ENCODE measurements at regions not wholly inside any gene's neighbourhood (a gene's known extent, or its start where the extent isn't known, plus 50 kb on each side); places are given as distances from the start of the nearest gene placed in this dataset.
"Not testable (repeated sequence)": the region's sequence is repeated elsewhere in the genome, so short reads cannot be mapped to it uniquely, and the experiment has no call there.

DNA sequence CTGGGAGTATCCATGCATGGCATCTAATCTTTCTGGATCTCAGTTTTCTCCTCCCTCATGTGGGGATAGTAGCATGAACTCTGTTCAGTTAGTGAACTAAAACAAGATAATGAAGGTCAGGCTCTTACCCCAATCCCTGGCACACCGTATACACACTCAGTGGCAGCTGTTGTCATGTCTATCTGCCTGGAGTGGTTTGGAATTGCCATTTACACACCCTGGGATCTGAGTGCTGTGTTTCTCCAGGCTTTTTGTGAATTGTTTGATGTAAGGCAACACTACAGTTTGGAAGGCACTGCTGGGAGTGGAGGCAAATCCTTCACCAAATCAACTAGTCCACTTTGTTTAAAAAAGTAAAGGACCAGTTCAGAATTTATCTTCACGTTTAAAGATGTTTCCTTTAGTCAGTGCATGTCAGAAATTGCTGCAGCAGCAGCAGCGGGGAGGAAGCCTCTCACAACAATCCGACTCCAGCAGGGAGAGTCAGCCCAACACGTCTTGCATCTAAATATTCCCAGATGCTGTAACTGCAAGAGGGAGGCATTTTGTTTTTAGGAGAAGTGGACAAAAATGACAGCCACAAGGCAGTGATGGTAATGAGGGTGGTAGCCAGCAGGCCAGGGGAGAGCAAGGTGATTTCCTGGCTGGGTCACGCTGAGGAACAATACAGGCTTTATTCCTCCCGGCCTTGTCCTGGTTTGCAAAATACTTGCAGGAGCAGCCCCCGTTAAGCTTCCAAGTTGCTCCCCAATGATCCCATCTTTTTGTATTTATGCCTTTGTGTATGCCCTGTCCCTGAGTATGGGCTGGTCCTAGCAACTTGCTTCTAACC, 128.5 kb upstream of the LRIG1 start:
- intact Hi-C loops (cut with micrococcal nuclease) = no loop called here

DNA sequence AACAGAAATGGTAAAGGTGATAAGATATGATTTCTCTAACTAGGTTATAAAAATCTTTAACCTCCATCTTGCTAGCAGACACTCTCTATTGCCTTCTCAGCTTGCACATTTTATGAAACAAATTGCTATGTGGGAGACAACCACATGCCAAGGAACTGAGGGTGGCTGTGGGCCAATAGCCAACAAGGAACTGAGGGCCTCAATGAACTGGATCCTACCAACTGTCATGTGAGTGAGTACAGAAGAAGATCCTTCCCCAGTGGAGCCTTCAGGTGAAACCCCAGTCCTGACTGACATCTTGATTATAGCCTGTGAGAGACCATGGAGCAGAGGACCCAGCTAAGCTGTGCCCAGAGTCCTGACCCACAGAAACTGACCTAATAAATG, 129.2 kb upstream of the LRIG1 start:
- intact Hi-C loops (cut with micrococcal nuclease) = no loop called here

DNA sequence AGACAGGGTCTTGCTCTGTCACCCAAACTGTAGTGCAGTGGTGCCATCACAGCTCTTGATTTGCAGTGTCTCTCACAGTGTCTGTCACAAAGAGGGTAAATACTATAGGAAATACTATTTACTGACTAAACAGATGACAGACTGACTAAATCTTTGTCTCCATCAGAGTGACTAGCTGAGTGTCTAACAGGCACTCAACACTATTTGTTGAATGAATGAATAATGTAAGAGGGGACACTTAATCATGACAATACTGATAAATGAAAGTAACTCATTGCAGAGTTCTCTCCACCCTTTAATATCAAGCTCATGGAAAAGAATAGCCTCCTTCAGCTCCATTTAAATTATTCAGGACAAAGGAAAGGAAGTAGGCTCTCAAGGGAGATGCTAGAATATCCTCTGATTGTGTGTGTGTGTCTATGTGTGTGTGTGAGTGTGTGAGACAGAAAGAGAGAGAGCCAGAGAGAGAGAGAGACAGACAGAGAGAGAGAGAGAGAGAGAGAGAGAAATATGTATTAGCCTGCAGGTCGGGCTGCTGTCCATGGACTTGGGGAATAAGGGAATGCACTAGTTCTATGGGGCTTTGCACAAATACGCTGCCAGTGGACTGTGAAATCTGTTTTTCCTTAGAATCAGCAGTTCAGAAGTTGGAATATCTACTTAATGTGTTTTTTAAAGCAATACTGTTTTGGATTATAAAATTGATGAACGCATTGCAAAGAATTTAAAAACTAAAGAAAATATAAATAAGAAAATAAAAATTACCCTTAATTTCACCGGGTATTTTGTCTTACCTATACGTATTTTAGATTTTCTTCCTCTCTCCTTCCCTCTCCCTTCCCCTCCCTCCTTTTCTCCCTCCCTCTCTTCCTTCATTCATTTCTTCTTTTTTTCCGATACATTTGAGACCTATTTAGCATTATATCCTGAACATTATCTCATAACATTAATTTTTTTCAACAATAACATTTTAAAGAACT, 132.9 kb upstream of the LRIG1 start:
- intact Hi-C loops (cut with micrococcal nuclease) = no loop called here

DNA sequence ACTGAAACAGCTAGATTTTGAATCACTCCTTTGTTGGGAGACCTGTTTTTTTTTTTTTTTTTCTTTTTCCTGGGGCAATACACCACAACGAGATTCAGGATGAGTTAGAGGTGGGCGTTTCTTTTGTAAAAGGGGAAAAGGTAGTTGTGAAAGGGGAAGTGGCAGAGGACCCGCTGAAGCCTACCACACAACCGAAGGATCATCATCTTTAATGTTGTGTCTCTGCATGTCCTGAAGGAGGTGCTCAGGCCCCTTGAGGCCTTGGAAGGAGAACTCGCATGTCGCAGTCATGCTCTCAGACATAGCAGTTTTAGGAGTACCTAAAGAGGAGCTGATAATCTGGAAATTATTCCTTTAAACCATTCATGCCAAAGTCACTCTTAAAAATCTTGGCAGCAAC, 137.9 kb upstream of the LRIG1 start:
- intact Hi-C loops (cut with micrococcal nuclease) = no loop called here

DNA sequence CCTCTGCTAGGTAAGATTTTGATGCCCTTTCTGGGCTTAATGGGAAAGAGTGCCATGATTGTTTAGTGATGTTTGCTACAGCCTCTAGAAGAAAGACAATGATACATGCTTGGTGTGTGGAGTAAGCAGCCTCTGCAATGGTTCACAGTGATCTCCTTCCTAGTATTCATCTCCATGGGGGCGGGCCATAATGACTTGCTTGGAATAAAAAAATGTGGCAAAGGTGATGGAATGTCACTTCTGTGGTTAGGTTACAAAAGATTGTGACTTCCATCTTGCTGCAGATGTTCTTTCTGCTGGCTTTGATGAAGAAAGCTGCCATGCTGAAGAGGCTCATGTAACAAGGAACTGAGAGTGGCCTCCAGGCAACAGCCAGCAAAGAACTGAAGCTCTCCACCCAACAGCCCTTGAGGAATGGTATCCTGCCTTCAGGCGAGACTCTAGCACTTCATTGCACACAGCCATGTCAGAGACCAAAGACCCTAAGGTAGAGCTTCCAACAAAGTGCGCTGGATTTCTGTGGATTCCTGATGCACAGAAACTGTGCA, 139.1 kb upstream of the LRIG1 start:
- intact Hi-C loops (cut with micrococcal nuclease) = no loop called here

DNA sequence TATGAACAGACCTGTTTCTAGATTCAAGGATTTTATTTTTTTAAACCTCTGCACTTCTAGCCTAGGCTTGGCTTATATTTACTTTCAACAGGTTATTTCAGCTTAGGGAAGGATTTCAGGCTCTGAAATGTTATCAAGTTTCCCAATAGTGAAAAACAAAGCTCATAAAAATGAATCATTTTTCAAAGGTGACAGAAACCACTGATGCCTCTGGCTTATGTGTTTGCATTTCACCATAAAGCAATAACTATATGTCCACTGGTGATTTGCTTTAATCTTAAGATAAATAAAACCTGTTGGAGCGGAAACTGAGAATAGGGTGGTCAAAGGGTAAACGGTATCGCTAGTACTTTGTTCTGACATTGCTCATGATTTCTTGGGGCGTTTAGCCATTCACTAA, 141.2 kb upstream of the LRIG1 start:
- intact Hi-C loops (cut with micrococcal nuclease) = no loop called here

DNA sequence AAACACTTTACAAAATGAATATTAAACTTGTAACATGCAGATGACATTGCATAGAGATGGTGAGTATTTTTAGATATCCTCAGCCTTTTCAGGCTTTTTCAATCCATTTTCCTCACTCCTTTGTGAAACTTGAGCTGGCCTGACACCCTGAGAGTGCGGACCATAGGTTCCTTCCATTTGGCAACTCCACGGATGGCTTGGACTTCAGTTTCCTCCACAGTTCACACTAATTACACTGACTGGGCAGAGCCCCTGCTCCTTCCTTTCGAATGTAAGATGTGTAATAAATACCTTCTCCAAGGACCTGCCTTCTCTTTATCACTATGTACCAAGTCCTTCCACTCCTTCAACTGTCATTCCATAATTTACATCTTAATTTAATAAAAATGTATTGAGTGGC, 141.7 kb upstream of the LRIG1 start:
- intact Hi-C loops (cut with micrococcal nuclease) = no loop called here

DNA sequence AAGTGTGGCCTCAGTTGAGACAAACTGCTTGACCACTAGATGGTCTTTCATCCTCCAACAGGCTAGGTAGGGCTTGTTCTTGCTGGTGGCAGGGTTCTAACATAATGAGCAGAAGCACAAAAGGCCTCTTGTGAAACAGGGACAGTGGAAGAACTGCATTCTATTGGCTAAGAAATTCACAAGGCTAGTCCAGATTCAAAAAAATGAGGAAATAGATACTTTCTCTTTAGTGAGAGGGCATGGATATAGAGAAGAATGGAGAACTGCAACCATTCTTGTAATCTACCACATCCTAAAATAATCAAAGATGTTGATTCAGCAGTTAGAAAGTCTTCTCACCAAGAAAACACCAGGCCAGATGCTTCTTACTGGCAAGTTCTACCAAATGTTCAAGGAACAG, 143.7 kb upstream of the LRIG1 start:
- intact Hi-C loops (cut with micrococcal nuclease) = no loop called here

DNA sequence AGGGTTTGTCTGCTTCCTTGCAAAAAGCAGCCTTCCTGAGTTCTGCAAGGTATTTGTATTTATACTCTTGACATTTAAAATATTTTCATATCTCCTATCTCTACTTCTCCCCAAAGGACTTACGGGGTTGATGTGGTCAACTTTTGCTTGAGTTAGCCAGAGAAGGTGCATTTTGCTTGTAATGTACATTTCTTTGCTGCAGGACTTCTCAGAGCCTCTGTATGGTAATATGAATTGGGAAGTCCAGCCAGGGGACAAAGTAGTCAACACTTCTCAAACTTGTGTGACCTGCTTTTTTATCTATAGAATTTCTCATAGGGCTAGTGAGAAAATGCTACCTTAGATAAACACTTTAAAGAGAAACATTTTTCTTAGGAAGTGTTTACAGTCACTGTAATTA, 148.2 kb upstream of the LRIG1 start:
- intact Hi-C loops (cut with micrococcal nuclease) = no loop called here

DNA sequence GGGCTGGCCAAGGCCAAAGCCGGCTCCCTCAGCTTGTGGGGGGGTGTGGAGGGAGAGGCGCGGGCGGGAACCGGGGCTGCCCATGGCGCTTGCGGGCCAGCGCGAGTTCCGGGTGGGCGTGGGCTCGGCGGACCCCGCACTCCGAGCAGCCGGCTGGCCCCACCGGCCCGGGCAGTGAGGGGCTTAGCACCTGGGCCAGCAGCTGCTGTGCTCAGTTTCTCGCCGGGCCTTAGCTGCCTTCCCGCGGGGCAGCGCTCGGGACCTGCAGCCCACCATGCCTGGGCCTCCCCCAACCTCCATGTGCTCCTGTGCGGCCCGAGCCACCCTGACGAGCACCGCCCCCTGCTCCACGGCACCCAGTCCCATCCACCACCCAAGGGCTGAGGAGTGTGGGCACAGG, 150.7 kb upstream of the LRIG1 start:
- intact Hi-C loops (cut with micrococcal nuclease) = not testable (repeated sequence)

DNA sequence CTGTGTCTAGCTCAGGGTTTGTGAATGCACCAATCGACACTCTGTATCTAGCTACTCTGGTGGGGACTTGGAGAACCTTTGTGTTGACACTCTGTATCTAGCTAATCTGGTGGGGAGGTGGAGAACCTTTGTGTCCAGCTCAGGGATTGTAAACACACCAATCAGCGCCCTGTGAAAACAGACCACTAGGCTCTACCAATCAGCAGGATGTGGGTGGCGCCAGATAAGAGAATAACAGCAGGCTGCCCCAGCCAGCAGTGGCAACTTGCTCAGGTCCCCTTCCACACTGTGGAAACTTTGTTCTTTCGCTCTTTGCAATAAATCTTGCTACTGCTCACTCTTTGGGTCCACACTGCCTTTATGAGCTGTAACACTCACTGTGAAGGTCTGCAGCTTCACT, 151.3 kb upstream of the LRIG1 start:
- intact Hi-C loops (cut with micrococcal nuclease) = not testable (repeated sequence)

DNA sequence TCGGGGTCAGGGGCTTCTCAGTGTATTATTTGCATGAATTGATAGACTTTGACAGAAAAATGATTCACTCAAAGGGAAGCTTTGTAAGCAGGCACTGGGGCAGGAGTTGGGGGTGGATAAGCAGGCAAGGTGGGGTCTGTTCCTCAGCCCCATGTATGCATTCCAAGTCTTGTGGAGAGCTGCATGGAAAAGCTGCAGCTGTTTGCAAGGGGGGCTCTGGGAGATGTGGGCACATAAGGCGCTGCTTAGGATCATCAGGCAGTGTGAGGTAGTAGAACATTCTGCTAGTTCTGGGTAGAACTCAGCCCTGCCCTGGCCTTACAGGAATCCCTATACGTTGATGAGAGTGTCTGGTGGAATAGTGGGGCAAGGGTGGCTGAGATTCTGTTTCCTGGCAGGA, 154.2 kb upstream of the LRIG1 start:
- intact Hi-C loops (cut with micrococcal nuclease) = no loop called here

DNA sequence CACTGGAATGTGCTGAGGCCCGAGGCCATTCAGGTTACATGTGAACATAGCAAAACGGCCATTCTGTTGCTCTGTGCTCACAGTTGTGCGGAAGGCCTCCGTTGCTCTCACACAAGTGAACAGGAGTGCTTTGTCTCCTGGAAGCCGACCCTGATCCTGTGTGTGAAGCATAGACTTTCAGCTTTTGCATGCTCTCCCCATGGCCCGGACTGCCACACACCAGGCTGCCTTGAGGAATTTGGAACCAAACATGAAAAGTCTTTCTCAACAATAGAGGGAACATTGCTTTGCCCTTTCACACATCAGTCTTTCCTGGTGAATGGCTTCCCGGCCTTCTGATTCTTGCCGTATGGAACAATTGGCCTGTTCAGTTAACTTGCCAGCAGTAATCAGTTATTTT, 154.8 kb upstream of the LRIG1 start:
- intact Hi-C loops (cut with micrococcal nuclease) = no loop called here

DNA sequence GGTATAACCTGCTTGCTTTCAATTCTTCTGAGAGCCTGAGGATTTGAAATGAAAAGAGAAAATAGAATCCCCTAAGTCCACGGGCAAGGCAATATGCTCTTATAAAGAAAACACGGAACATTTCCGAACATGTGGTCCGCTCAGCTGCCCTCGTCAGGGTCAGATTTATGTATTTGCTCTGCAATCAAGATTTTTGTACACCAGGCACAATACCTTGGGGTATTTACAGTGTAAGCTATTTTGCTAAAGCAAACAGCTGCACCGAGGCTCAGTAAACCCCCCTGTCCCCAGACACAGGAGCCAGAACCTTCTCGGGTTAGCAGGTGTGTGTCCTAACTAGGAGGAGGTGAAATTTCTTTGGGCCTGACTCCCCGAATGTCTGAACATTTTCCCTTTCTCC, 155.8 kb upstream of the LRIG1 start:
- intact Hi-C loops (cut with micrococcal nuclease) = no loop called here

DNA sequence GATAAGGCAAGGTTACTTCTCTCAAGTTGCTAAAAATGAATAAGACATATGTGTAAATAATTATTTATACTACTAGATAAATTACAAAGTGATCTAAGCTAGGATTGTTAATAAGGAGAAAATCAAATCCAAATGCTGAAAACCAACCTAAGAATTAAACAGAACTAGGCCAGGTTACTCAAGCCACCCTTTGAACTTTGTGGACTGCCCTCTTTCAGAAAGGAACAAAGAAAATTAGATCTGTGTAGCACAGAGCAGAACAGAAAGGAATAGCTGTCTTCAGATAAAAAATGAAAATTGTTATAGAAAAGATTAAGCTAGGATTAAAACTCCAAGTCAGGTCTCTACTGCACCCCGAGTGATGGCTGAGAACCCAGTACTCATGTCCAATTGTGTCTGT, 158.2 kb upstream of the LRIG1 start:
- intact Hi-C loops (cut with micrococcal nuclease) = no loop called here

DNA sequence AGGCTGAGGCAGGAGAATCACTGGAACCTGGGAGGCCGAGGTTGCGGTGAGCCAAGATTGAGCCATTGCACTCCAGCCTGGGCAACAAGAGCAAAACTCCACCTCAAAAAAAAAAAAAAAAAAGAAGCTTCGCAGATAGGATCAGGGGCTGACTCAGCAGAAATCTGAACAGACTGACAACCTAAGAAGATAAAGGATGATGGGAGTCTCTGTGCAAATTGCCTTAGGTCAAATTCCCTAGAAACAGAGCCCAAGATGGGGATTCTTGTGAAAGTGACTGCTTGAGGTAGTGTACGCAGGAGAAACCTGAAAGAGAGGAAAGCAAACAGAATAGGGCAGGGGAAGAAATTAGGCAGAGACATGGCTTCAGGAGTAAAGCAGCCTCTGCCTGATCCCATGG, 160.8 kb upstream of the LRIG1 start:
- intact Hi-C loops (cut with micrococcal nuclease) = no loop called here

DNA sequence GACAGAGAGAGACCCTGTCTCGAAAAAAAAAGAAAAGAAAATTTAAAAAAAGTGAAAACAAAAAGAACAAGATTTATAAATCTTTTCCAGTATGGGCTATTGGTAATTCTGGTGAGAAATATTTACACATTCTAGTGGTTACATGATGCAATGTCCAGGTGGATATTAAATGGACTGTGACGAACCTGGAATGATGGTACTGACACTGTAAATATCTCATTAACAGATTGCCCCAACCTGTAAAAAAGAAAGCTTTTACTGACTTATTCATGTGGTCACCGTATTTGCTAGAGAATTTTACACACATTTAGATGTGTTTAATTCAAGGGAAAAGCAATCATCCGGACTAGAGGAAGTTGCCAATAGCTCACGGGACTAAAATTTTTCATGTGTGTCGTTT, 162.1 kb upstream of the LRIG1 start:
- intact Hi-C loops (cut with micrococcal nuclease) = no loop called here

DNA sequence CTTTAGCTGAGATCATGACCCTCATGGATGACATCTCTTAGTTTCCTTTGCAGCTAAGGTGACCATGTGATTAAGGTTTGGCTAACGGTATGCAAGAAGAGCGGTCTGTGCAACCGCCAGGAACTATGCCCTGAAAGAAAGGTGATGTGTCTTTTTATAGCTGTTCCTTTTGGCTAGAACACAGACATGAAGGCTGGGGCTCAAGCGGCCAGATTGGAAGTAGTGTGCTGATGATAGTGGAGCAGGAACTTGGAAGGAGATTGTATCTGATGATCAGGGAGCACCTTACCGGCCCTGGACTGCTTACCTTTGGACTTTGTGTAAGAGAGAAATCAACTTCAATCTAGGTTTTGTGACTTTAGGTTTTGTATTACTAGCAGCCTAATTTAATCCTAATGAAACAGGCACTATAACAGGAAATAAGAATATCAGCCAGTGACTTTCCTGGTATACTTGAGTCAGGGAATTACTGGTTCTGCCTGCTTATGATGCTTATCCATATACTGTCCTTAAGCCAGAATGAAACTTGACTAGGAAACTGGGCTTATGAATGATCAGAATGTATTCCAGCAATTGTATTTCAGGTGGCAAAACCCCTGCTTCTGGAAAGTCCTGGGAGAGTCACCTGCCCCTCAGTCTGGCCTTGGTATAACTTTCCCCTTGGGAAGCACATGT, 164.3 kb upstream of the LRIG1 start:
- intact Hi-C loops (cut with micrococcal nuclease) = no loop called here

DNA sequence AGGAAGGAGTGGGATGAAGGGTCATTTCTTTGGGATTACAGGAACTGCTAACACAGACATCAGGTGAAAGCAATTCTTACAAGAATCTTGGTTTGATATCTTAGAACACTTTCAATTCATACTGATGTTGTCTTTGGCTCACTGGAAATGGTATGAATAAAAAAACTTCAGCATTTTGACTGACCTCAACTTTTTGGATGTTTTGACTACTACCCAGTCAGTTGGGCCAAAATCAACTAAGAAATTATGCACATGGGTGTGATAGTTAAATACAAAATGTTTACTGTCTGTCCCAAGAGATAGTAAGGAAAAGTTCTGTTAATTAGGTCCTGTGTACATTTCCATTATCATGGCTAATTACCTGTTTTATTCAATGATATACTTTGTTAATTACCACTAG, 165.5 kb upstream of the LRIG1 start:
- intact Hi-C loops (cut with micrococcal nuclease) = no loop called here

DNA sequence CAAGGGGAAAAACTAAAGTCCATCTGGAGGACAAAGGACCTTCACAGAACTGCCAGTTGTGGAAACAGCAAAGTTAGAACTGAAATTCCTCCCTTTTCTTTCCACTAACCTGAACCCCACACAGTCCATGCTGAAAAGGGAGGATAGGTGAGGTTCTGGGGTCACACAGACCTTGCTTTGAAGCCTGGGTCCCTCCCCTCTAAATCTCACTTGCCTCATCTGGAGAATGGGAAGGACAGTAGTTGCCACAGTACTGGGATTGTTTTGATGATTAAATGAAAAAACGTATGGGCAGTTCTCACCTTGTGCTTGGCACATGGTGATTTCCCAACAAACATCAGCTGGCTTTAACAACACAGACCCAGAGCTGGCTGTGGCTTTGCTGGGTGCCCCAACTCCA, 166.4 kb upstream of the LRIG1 start:
- intact Hi-C loops (cut with micrococcal nuclease) = no loop called here

DNA sequence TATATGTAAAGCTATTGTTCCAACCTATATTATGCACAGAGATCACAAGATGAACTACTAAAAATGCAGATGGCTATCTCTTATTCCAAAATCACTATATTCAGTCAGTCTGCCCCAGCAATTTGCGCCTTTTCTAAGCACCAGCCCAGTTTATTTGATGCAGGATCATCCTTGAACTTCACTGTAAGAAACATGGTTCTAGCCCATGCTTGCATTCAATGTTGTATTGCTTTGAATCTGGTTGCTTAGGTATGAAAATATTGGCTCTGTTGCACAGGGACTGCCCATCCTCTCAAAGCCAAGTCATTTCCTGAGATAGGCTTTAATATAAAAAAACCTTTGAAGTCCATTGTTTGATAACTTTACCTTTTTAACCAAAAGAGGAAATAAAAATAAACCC, 170.5 kb upstream of the LRIG1 start:
- intact Hi-C loops (cut with micrococcal nuclease) = no loop called here

DNA sequence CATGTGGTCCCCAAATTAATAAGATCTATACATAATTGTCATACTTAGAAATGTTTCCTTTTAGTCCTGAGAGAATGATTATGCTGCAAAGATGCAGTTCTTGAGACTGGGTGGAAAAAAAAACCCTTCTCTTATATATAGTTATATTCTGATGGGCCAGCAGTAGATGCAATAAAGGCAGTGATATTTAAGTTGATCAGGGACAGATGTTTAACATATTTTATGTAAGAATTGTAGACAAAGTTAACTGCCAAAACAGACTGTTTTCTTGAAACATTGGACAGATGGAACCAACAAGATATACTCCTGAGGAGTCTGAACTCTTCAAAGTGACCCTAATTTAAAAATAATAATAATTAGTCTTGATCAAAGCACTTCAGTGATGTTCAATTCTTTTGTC, 172.0 kb upstream of the LRIG1 start:
- intact Hi-C loops (cut with micrococcal nuclease) = no loop called here

Data from T-helper 2 cell treated with Interferon-gamma antibody and Interleukin-4, amounts not matched to agents 100 ng/mL and 5 ng/mL, for 36 hours (primary cell).